Gastroesophageal sphincter (tissue), 3 donors: ENCODE measurements at regions not wholly inside any gene's neighbourhood (a gene's known extent, or its start where the extent isn't known, plus 50 kb on each side); places are given as distances from the start of the nearest gene placed in this dataset.

Experiments
- CTCF ChIP-seq, 4 experiments: fragments of 200-600 bp in 2 of 4; fragments of 450-650 bp in 2 of 4; sonication (generic) in 1 of 4; IDR thresholded peaks; one replicate each; pipeline ENCODE4 v1.5.1; 2017 to 2019; ENCODE audit warnings: antibody characterized with exemption in 4 of 4, mild to moderate bottlenecking in 2 of 4, moderate library complexity in 2 of 4
- POLR2AphosphoS5 ChIP-seq: sonication (generic); formaldehyde crosslinking; IDR thresholded peaks from one replicate; pipeline ENCODE4 v1.6.1; 2017; ENCODE audit warnings: antibody characterized with exemption

DNA sequence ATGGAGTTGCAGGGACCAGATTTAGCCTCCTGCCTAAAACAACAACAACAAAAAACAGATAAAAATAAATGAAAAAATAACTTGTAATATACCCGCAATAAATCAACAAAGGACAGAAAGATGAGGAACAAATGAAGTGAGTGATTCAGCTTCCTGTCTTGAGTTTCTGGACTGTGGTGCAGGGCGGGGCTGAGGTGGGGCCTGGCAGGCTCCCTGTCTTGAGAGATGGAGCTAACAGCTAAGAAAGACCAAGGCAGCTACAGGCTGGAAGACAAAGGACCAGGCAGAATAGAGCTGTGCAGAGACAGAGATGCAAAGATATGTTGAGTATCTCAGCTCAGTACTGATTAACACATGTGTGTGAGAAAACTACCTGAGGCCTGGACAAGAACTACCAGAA is 879.2 kb downstream of the AACS start:
- TF ChIP-seq CTCF (IDR thresholded peaks at IDR 0.05) (no peak), POLR2AphosphoS5 (no peak)
